Upper lobe of right lung (tissue), 1 donor: ENCODE measurements at regions not wholly inside any gene's neighbourhood (a gene's known extent, or its start where the extent isn't known, plus 50 kb on each side); places are given as distances from the start of the nearest gene placed in this dataset.

Experiments used
- ATAC-seq: fragments of 200-7000 bp; cut with Tn5 transposase; one replicate; pipeline ENCODE4 v1.9.1; 2020; ENCODE audit warnings: mild to moderate bottlenecking, moderate library complexity
- DNase-seq: peaks from one replicate; pipeline ENCODE4 v3.0.0-alpha.2; 2020
- H3K27ac ChIP-seq: fragments of 200-600 bp; one replicate; pipeline ENCODE4 v1.8.0; 2022
- H3K27me3 ChIP-seq: fragments of 200-600 bp; one replicate; pipeline ENCODE4 v1.8.0; 2022; ENCODE audit warnings: mild to moderate bottlenecking
- H3K36me3 ChIP-seq: fragments of 200-600 bp; one replicate; pipeline ENCODE4 v1.8.0; 2022
- H3K4me1 ChIP-seq: fragments of 200-600 bp; one replicate; pipeline ENCODE4 v1.8.0; 2022
- H3K4me3 ChIP-seq: fragments of 200-600 bp; one replicate; pipeline ENCODE4 v1.8.0; 2022; ENCODE audit warnings: mild to moderate bottlenecking
- H3K9me3 ChIP-seq: fragments of 200-600 bp; one replicate; pipeline ENCODE4 v1.8.0; 2022
- intact Hi-C: fragments of 100-400 bp; cut with DNase I; formaldehyde crosslinking; loops from one replicate; pipeline ENCODE4 v1.11.0; 2022
- TF ChIP-seq, protein P1 (sequence below): fragments of 200-600 bp; IDR thresholded peaks from one replicate; pipeline ENCODE4 v1.8.0; 2022; ENCODE audit warnings: antibody characterized with exemption
- donor health status: DM: no; HTN: yes; CAD: no; lungs with severe emphysema.

GRCh38 chr21:22573834-22574233 lies 1575.6 kb downstream of the NCAM2 start:
- intact Hi-C loops, result no loop called here
- ATAC-seq (no peak), DNase-seq (no peak)
- H3K36me3 ChIP-seq, result no peaks in the 10 kb centered on the region
- H3K27ac ChIP-seq, result no peak overlapping the region
- TF ChIP-seq, protein P1, sequence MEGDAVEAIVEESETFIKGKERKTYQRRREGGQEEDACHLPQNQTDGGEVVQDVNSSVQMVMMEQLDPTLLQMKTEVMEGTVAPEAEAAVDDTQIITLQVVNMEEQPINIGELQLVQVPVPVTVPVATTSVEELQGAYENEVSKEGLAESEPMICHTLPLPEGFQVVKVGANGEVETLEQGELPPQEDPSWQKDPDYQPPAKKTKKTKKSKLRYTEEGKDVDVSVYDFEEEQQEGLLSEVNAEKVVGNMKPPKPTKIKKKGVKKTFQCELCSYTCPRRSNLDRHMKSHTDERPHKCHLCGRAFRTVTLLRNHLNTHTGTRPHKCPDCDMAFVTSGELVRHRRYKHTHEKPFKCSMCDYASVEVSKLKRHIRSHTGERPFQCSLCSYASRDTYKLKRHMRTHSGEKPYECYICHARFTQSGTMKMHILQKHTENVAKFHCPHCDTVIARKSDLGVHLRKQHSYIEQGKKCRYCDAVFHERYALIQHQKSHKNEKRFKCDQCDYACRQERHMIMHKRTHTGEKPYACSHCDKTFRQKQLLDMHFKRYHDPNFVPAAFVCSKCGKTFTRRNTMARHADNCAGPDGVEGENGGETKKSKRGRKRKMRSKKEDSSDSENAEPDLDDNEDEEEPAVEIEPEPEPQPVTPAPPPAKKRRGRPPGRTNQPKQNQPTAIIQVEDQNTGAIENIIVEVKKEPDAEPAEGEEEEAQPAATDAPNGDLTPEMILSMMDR, result no peak
- no peak overlapping the region for H3K4me3 ChIP-seq
- no peaks in the 10 kb centered on the region for H3K27me3 ChIP-seq
- H3K4me1 ChIP-seq, result no peaks in the 10 kb centered on the region
- no peaks in the 10 kb centered on the region for H3K9me3 ChIP-seq

GRCh38 chr21:22575165-22575584 lies 1577.0 kb downstream of the NCAM2 start:
- no peak for DNase-seq
- intact Hi-C loops, result no loop called here
- no peaks in the 10 kb centered on the region for H3K9me3 ChIP-seq

DNA sequence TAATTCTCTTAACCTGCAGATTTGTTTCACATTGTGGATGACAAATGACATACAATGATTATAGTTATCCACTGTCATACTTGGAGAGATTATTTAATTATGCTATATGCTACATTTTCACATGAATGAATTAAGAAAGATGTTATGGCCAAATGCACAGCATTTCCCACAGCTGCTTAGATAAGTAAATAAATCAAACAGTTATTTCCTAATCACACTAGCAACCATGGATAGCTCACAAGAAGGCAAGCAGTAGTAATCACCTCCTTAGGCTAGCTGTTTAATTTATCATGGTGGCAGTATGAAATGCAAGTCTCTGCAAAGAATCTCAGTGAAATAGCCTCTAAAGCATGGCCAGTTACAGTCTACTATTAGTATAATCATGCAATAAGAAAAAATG lies 1581.5 kb downstream of the NCAM2 start:
- Histone ChIP-seq H3K27me3 (no peaks in the 10 kb centered on the region), H3K4me1 (no peaks in the 10 kb centered on the region), H3K36me3 (no peaks in the 10 kb centered on the region), H3K27ac (no peak overlapping the region), H3K4me3 (no peak overlapping the region), H3K9me3 (no peaks in the 10 kb centered on the region)
- intact Hi-C loops, result no loop called here
- TF ChIP-seq, protein P1, result no peak
- DNase-seq (no peak), ATAC-seq (no peak)

More at GRCh38 chr21:22575165-22575584, 1577.0 kb downstream of the NCAM2 start:
- no peaks in the 10 kb centered on the region for H3K36me3 ChIP-seq
- no peak overlapping the region for H3K4me3 ChIP-seq
- no peaks in the 10 kb centered on the region for H3K4me1 ChIP-seq
- ATAC-seq, result no peak
- H3K27me3 ChIP-seq, result no peaks in the 10 kb centered on the region
- no peak overlapping the region for H3K27ac ChIP-seq
- TF ChIP-seq, protein P1, result peak; percentile 28

DNA sequence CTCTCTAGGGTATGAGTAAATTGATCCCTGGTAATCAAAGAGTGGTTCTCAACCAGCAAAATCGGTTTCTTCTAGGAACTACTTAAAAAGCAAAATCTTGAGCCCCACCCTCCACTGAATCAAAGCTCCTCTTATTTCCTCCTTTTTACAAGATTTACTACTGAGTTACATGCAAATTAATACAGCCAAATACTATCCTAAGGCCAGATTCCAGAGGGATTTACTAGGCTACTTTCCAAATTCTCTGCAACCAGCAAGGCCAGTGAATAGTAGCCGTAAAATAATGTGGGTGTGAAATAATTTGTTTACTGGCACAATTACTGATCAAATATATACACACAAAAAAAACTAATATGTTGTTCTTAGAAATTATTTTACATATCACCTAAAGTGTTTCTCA lies 1583.8 kb downstream of the NCAM2 start:
- Histone ChIP-seq H3K4me3 (no peak overlapping the region), H3K27ac (no peak overlapping the region), H3K27me3 (no peaks in the 10 kb centered on the region), H3K9me3 (no peaks in the 10 kb centered on the region), H3K4me1 (no peaks in the 10 kb centered on the region), H3K36me3 (no peaks in the 10 kb centered on the region)
- ATAC-seq (no peak), DNase-seq (no peak)
- TF ChIP-seq, protein P1, result no peak
- intact Hi-C loops, result no loop called here

DNA sequence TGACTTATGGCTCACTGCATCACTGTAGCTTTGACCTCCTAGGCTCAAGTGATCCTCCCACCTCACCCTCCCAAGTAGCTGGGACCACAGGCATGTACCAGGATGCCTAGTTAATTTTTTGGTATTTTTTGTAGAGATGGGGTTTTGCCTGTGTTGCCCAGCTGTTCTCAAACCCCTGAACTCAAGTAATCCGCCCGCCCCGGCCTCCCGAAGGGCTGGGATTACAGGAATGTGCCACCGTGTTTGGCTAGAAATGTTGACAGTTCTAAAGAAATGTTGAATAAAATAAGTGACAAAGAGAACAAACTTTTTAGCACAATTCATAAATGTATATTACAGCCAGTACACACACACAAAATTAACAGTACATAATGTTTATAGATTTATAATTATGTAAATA lies 1586.1 kb downstream of the NCAM2 start:
- H3K4me3 ChIP-seq, result no peak overlapping the region
- H3K27me3 ChIP-seq, result no peaks in the 10 kb centered on the region
- no peak for DNase-seq
- H3K27ac ChIP-seq, result no peak overlapping the region
- TF ChIP-seq, protein P1, result no peak
- intact Hi-C loops, result no loop called here
- H3K4me1 ChIP-seq, result no peaks in the 10 kb centered on the region
- no peak for ATAC-seq
- H3K36me3 ChIP-seq, result no peaks in the 10 kb centered on the region
- H3K9me3 ChIP-seq, result peaks cover 4% of the 10 kb centered on the region

DNA sequence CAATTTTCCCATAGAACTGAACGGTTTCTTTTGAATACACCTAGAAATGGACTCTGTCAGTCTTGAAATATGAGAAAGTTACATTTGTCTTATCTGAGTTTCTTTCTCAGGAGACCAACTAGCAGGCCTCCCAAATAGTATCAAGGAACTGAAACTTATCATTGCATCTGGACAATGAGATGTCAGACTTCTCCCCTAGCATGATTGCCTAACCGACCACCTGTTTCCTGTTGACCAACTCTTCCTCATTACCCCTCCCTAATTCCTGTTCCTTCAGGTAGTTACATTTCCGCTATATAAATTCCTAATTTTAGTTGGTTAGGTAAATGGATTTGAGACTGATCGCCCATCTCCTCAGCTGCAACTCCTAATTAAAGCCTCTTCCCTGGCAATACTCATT lies 1587.3 kb downstream of the NCAM2 start:
- H3K36me3 ChIP-seq, result no peaks in the 10 kb centered on the region
- intact Hi-C loops, result no loop called here
- H3K4me3 ChIP-seq, result no peak overlapping the region
- TF ChIP-seq, protein P1, result no peak
- H3K27ac ChIP-seq, result no peak overlapping the region
- no peaks in the 10 kb centered on the region for H3K27me3 ChIP-seq
- ATAC-seq, result no peak
- H3K4me1 ChIP-seq, result no peaks in the 10 kb centered on the region
- DNase-seq, result no peak
- peaks cover 4% of the 10 kb centered on the region for H3K9me3 ChIP-seq
